ENCODE measurements at regions not wholly inside any gene's neighbourhood (a gene's known extent, or its start where the extent isn't known, plus 50 kb on each side); places are given as distances from the start of the nearest gene placed in this dataset.

- no peak overlapping the region for H3K27ac ChIP-seq (ENCODE audit: extremely low read depth, low read depth, low read length)
- no peak for TF ChIP-seq ZNF223 (tag by site-specific recombination; IDR thresholded peaks at IDR 0.05)
- TF ChIP-seq ZFP41 (tag by site-specific recombination; IDR thresholded peaks at IDR 0.05; ENCODE audit: borderline replicate concordance): no peak
- 0 out of 2 replicates have a peak, but pooled peaks have one; percentile 28 for TF ChIP-seq ZNF366 (tag by site-specific recombination; conservative IDR thresholded peaks at IDR 0.05)
- no peak for TF ChIP-seq ZNF596 (tag by site-specific recombination; IDR thresholded peaks at IDR 0.05)
- no peak for TF ChIP-seq SP2 (tag by site-specific recombination; IDR thresholded peaks at IDR 0.05)
- H3K4me3 ChIP-seq (ENCODE audit: low read depth, low read length): no peak overlapping the region
- POLR2A ChIA-PET: no interaction called here
- H3K4me1 ChIP-seq (ENCODE audit: control insufficient read depth, insufficient read depth, low read length): no peaks in the 10 kb centered on the region
- CTCF ChIA-PET: interaction anchor here (1.1 kb wide), 1 partner anchor 30 kb away, joined by 3 read pairs; no protein-coding TSS in a partner anchor
- no peaks in the 10 kb centered on the region for H3K36me3 ChIP-seq (ENCODE audit: control insufficient read depth in 2 of 2, insufficient read depth in 1 of 2, low read length in 2 of 2)
- H3K9me3 ChIP-seq (ENCODE audit: control insufficient read depth, insufficient read depth, low read depth, low read length): no peaks in the 10 kb centered on the region
Observed at GRCh38 chr11:32529994-32530588, 53.5 kb upstream of the EIF3M start.

GRCh38 chr11:32527261-32528175, 56.1 kb upstream of the EIF3M start:
- ChIA-PET POLR2A (interaction anchor here (0.7 kb wide), 1 partner anchor 1801 kb away, joined by 3 read pairs; no protein-coding TSS in a partner anchor), CTCF (interaction anchor here (0.7 kb wide), 1 partner anchor 292 kb away, joined by 8 read pairs; no protein-coding TSS in a partner anchor)
- H3K36me3 ChIP-seq (ENCODE audit: control insufficient read depth in 2 of 2, insufficient read depth in 1 of 2, low read length in 2 of 2): no peaks in the 10 kb centered on the region
- H3K4me3 ChIP-seq (ENCODE audit: low read depth, low read length): no peak overlapping the region
- no peaks in the 10 kb centered on the region for H3K9me3 ChIP-seq (ENCODE audit: control insufficient read depth, insufficient read depth, low read depth, low read length)
- no peaks in the 10 kb centered on the region for H3K4me1 ChIP-seq (ENCODE audit: control insufficient read depth, insufficient read depth, low read length)
- TF ChIP-seq, protein P1, sequence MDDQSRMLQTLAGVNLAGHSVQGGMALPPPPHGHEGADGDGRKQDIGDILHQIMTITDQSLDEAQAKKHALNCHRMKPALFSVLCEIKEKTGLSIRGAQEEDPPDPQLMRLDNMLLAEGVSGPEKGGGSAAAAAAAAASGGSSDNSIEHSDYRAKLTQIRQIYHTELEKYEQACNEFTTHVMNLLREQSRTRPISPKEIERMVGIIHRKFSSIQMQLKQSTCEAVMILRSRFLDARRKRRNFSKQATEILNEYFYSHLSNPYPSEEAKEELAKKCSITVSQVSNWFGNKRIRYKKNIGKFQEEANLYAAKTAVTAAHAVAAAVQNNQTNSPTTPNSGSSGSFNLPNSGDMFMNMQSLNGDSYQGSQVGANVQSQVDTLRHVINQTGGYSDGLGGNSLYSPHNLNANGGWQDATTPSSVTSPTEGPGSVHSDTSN (CRISPR knock-in tag; IDR thresholded peaks at IDR 0.05): no peak
- TF ChIP-seq ZNF488 (tag by site-specific recombination; IDR thresholded peaks at IDR 0.05) (no peak), ZNF596 (tag by site-specific recombination; IDR thresholded peaks at IDR 0.05) (no peak), GLIS1 (tag by site-specific recombination; IDR thresholded peaks at IDR 0.05) (no peak), ZNF704 (tag by site-specific recombination; IDR thresholded peaks at IDR 0.05) (no peak)
- TF ChIP-seq, protein P2, sequence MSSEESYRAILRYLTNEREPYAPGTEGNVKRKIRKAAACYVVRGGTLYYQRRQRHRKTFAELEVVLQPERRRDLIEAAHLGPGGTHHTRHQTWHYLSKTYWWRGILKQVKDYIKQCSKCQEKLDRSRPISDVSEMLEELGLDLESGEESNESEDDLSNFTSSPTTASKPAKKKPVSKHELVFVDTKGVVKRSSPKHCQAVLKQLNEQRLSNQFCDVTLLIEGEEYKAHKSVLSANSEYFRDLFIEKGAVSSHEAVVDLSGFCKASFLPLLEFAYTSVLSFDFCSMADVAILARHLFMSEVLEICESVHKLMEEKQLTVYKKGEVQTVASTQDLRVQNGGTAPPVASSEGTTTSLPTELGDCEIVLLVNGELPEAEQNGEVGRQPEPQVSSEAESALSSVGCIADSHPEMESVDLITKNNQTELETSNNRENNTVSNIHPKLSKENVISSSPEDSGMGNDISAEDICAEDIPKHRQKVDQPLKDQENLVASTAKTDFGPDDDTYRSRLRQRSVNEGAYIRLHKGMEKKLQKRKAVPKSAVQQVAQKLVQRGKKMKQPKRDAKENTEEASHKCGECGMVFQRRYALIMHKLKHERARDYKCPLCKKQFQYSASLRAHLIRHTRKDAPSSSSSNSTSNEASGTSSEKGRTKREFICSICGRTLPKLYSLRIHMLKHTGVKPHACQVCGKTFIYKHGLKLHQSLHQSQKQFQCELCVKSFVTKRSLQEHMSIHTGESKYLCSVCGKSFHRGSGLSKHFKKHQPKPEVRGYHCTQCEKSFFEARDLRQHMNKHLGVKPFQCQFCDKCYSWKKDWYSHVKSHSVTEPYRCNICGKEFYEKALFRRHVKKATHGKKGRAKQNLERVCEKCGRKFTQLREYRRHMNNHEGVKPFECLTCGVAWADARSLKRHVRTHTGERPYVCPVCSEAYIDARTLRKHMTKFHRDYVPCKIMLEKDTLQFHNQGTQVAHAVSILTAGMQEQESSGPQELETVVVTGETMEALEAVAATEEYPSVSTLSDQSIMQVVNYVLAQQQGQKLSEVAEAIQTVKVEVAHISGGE (tag by site-specific recombination; conservative IDR thresholded peaks at IDR 0.05; ENCODE audit: low read depth): no peak
- no peak overlapping the region for H3K27ac ChIP-seq (ENCODE audit: extremely low read depth, low read depth, low read length)

DNA sequence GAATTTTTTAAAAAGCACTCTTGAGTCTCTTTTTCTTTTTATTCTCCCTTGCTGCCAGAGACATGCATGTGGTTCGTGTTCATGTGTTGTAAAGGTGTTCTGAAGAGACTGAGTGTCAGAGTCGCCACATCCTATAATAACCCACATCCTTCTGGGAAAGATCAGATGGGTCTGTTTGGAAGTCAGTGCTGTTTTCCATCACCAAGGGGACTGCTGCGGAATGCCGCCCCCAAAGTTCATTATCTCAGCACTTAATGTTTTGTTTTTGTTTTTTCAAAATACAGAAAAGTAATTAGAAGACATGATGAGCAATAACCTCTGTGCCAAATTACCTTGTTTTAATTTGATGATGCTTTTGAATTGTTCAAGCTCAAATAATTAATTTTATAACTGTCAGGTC, 56.9 kb upstream of the EIF3M start:
- ChIA-PET CTCF (interaction anchor here (0.7 kb wide), 1 partner anchor 293 kb away, joined by 8 read pairs; no protein-coding TSS in a partner anchor), POLR2A (interaction anchor here (0.7 kb wide), 1 partner anchor 1800 kb away, joined by 3 read pairs; no protein-coding TSS in a partner anchor)
- Histone ChIP-seq H3K36me3 (ENCODE audit: control insufficient read depth in 2 of 2, insufficient read depth in 1 of 2, low read length in 2 of 2) (no peaks in the 10 kb centered on the region), H3K9me3 (ENCODE audit: control insufficient read depth, insufficient read depth, low read depth, low read length) (no peaks in the 10 kb centered on the region), H3K4me3 (ENCODE audit: low read depth, low read length) (no peak overlapping the region), H3K27ac (ENCODE audit: extremely low read depth, low read depth, low read length) (no peak overlapping the region), H3K4me1 (ENCODE audit: control insufficient read depth, insufficient read depth, low read length) (no peaks in the 10 kb centered on the region)
- TF ChIP-seq, protein P2 (tag by site-specific recombination; conservative IDR thresholded peaks at IDR 0.05; ENCODE audit: low read depth): no peak
- TF ChIP-seq ZNF830 (tag by site-specific recombination; IDR thresholded peaks at IDR 0.05; ENCODE audit: low read depth) (no peak), ZNF169 (tag by site-specific recombination; IDR thresholded peaks at IDR 0.05) (no peak), ZFP37 (tag by site-specific recombination; IDR thresholded peaks at IDR 0.05) (no peak), ZSCAN16 (tag by site-specific recombination; IDR thresholded peaks at IDR 0.05) (no peak), ZNF561 (tag by site-specific recombination; IDR thresholded peaks at IDR 0.05; ENCODE audit: borderline replicate concordance) (no peak), ZNF571 (tag by site-specific recombination; IDR thresholded peaks at IDR 0.05) (no peak), ZNF214 (tag by site-specific recombination; IDR thresholded peaks at IDR 0.05; ENCODE audit: borderline replicate concordance) (no peak)

All from HEK293 (cell line).